ENCODE measurements at regions not wholly inside any gene's neighbourhood (a gene's known extent, or its start where the extent isn't known, plus 50 kb on each side); places are given as distances from the start of the nearest gene placed in this dataset.

GRCh38 chr12:91278126-91278525 lies 95.5 kb upstream of the DCN start:
- Mint-ChIP-seq H3K4me1 (no peaks in the 10 kb centered on the region), H3K4me3 (no peak overlapping the region), H3K9me3 (no peaks in the 10 kb centered on the region), H3K27me3 (peaks cover 6 to 9% of the 10 kb centered on the region in 2 donors), H3K36me3 (no peaks in the 10 kb centered on the region), H3K27ac (no peak overlapping the region)
- DNase-seq = no peak
- ATAC-seq (replicated peaks) = no peak

- H3K9me3 Mint-ChIP-seq = no peaks in the 10 kb centered on the region
- no peaks in the 10 kb centered on the region for H3K36me3 Mint-ChIP-seq
- H3K4me1 Mint-ChIP-seq = no peaks in the 10 kb centered on the region
- DNase-seq (no peak), ATAC-seq (replicated peaks) (no peak)
- H3K4me3 Mint-ChIP-seq = no peak overlapping the region
- no peak overlapping the region for H3K27ac Mint-ChIP-seq
- H3K27me3 Mint-ChIP-seq = peaks cover 9 to 12% of the 10 kb centered on the region in 2 donors
These were observed 93.9 kb upstream of the DCN start for GRCh38 chr12:91276509-91276908.

GRCh38 chr12:91275321-91275720 lies 92.7 kb upstream of the DCN start:
- Mint-ChIP-seq H3K36me3 (no peaks in the 10 kb centered on the region), H3K4me3 (no peak overlapping the region), H3K27me3 (peaks cover 11 to 12% of the 10 kb centered on the region in 2 donors), H3K27ac (no peak overlapping the region), H3K9me3 (no peaks in the 10 kb centered on the region), H3K4me1 (no peaks in the 10 kb centered on the region)
- DNase-seq (no peak), ATAC-seq (replicated peaks) (no peak)

- Mint-ChIP-seq H3K27me3 (peaks cover 11 to 12% of the 10 kb centered on the region in 2 donors), H3K36me3 (no peaks in the 10 kb centered on the region), H3K27ac (no peak overlapping the region), H3K9me3 (no peaks in the 10 kb centered on the region), H3K4me1 (no peaks in the 10 kb centered on the region), H3K4me3 (no peak overlapping the region)
- no peak for ATAC-seq (replicated peaks)
- no peak for DNase-seq
These were observed 92.3 kb upstream of the DCN start for GRCh38 chr12:91274916-91275315.

- H3K4me1 Mint-ChIP-seq = no peaks in the 10 kb centered on the region
- DNase-seq = no peak
- H3K4me3 Mint-ChIP-seq = no peak overlapping the region
These were observed 90.9 kb upstream of the DCN start for GRCh38 chr12:91273560-91273959.

GRCh38 chr12:91272461-91273063 lies 89.9 kb upstream of the DCN start:
- Mint-ChIP-seq H3K9me3 (no peaks in the 10 kb centered on the region), H3K27me3 (peaks cover 6 to 7% of the 10 kb centered on the region in 2 donors), H3K27ac (no peak overlapping the region), H3K36me3 (no peaks in the 10 kb centered on the region), H3K4me1 (no peaks in the 10 kb centered on the region), H3K4me3 (no peak overlapping the region)
- ATAC-seq (replicated peaks) (no peak), DNase-seq (no peak)

More at GRCh38 chr12:91273560-91273959, 90.9 kb upstream of the DCN start:
- no peaks in the 10 kb centered on the region for H3K9me3 Mint-ChIP-seq
- no peak for ATAC-seq (replicated peaks)
- H3K27ac Mint-ChIP-seq = no peak overlapping the region
- H3K36me3 Mint-ChIP-seq = no peaks in the 10 kb centered on the region
- peaks cover 11 to 12% of the 10 kb centered on the region in 2 donors for H3K27me3 Mint-ChIP-seq

- H3K27ac Mint-ChIP-seq = no peak overlapping the region
- DNase-seq (no peak), ATAC-seq (replicated peaks) (no peak)
- H3K9me3 Mint-ChIP-seq = no peaks in the 10 kb centered on the region
- H3K4me3 Mint-ChIP-seq = no peak overlapping the region
- no peaks in the 10 kb centered on the region for H3K36me3 Mint-ChIP-seq
- H3K4me1 Mint-ChIP-seq = no peaks in the 10 kb centered on the region
- peaks cover 6 to 7% of the 10 kb centered on the region in 2 donors for H3K27me3 Mint-ChIP-seq
These were observed 88.6 kb upstream of the DCN start for GRCh38 chr12:91271185-91271584.

GRCh38 chr12:91267039-91267438 lies 84.4 kb upstream of the DCN start:
- Mint-ChIP-seq H3K27ac (no peak overlapping the region), H3K4me3 (no peak overlapping the region), H3K36me3 (no peaks in the 10 kb centered on the region), H3K9me3 (no peaks in the 10 kb centered on the region), H3K27me3 (peaks cover 6 to 7% of the 10 kb centered on the region in 2 donors), H3K4me1 (no peaks in the 10 kb centered on the region)
- DNase-seq = no peak
- no peak for ATAC-seq (replicated peaks)

GRCh38 chr12:91264178-91264577 lies 81.6 kb upstream of the DCN start:
- Mint-ChIP-seq H3K27me3 (no peaks in the 10 kb centered on the region), H3K36me3 (no peaks in the 10 kb centered on the region), H3K4me3 (no peak overlapping the region), H3K4me1 (no peaks in the 10 kb centered on the region), H3K27ac (no peak overlapping the region), H3K9me3 (peaks cover 0 to 5% of the 10 kb centered on the region in 2 donors)
- DNase-seq (no peak), ATAC-seq (replicated peaks) (no peak)

GRCh38 chr12:91261820-91262676 lies 79.4 kb upstream of the DCN start:
- no peaks in the 10 kb centered on the region for H3K36me3 Mint-ChIP-seq
- H3K4me3 Mint-ChIP-seq = no peak overlapping the region
- H3K4me1 Mint-ChIP-seq = no peaks in the 10 kb centered on the region
- DNase-seq = no peak
- ATAC-seq (replicated peaks) = no peak
- no peaks in the 10 kb centered on the region for H3K27me3 Mint-ChIP-seq
- peaks cover 0 to 5% of the 10 kb centered on the region in 2 donors for H3K9me3 Mint-ChIP-seq
- H3K27ac Mint-ChIP-seq = no peak overlapping the region

GRCh38 chr12:91256411-91256810 lies 73.8 kb upstream of the DCN start:
- ATAC-seq (replicated peaks) (no peak), DNase-seq (no peak)
- Mint-ChIP-seq H3K4me1 (no peaks in the 10 kb centered on the region), H3K27me3 (no peaks in the 10 kb centered on the region), H3K9me3 (peaks cover 0 to 5% of the 10 kb centered on the region in 2 donors), H3K36me3 (no peaks in the 10 kb centered on the region), H3K4me3 (no peak overlapping the region), H3K27ac (no peak overlapping the region)

GRCh38 chr12:91252341-91252740 lies 69.7 kb upstream of the DCN start:
- Mint-ChIP-seq H3K27me3 (no peaks in the 10 kb centered on the region), H3K27ac (no peak overlapping the region), H3K9me3 (peaks cover 0 to 2% of the 10 kb centered on the region in 2 donors), H3K4me1 (no peaks in the 10 kb centered on the region), H3K4me3 (no peak overlapping the region), H3K36me3 (no peaks in the 10 kb centered on the region)
- no peak for ATAC-seq (replicated peaks)
- no peak for DNase-seq

GRCh38 chr12:91250273-91250665 lies 67.7 kb upstream of the DCN start:
- no peak for ATAC-seq (replicated peaks)
- H3K9me3 Mint-ChIP-seq = peaks cover 0 to 3% of the 10 kb centered on the region in 2 donors
- H3K27ac Mint-ChIP-seq = no peak overlapping the region
- no peaks in the 10 kb centered on the region for H3K4me1 Mint-ChIP-seq
- DNase-seq = no peak
- no peaks in the 10 kb centered on the region for H3K27me3 Mint-ChIP-seq
- H3K4me3 Mint-ChIP-seq = no peak overlapping the region
- H3K36me3 Mint-ChIP-seq = no peaks in the 10 kb centered on the region

- DNase-seq (no peak), ATAC-seq (replicated peaks) (no peak)
- Mint-ChIP-seq H3K36me3 (no peaks in the 10 kb centered on the region), H3K27me3 (no peaks in the 10 kb centered on the region), H3K4me3 (no peak overlapping the region), H3K27ac (no peak overlapping the region), H3K9me3 (peaks cover 0 to 3% of the 10 kb centered on the region in 2 donors), H3K4me1 (no peaks in the 10 kb centered on the region)
These were observed 67.1 kb upstream of the DCN start for GRCh38 chr12:91249518-91250272.
